Midbrain (tissue), 1 donor: ENCODE measurements at regions not wholly inside any gene's neighbourhood (a gene's known extent, or its start where the extent isn't known, plus 50 kb on each side); places are given as distances from the start of the nearest gene placed in this dataset.
"Not testable (repeated sequence)": the region's sequence is repeated elsewhere in the genome, so short reads cannot be mapped to it uniquely, and the experiment has no call there.

ENCODE experiments used
- DNase-seq: peaks from one replicate; lab custom pipeline; 2025; lab: John Stamatoyannopoulos, UW

- DNase-seq = no peak
These were observed 98.9 kb upstream of the GSE1 start for GRCh38 chr16:85514295-85514597.

GRCh38 chr16:85514598-85515318 is 98.4 kb upstream of the GSE1 start:
- DNase-seq = peak; percentile 38

- no peak for DNase-seq
These were observed 97.8 kb upstream of the GSE1 start for GRCh38 chr16:85515319-85515745.

GRCh38 chr16:85515830-85516397 is 97.2 kb upstream of the GSE1 start:
- no peak for DNase-seq

- no peak for DNase-seq
These were observed 96.0 kb upstream of the GSE1 start for GRCh38 chr16:85517154-85517553.

GRCh38 chr16:85517563-85518179 is 95.5 kb upstream of the GSE1 start:
- DNase-seq = no peak

GRCh38 chr16:85518398-85519049 is 94.6 kb upstream of the GSE1 start:
- DNase-seq = no peak

- not testable (repeated sequence) for DNase-seq
These were observed 94.1 kb upstream of the GSE1 start for GRCh38 chr16:85519050-85519440.

- DNase-seq = no peak
These were observed 93.4 kb upstream of the GSE1 start for GRCh38 chr16:85519540-85520231.

- DNase-seq = no peak
These were observed 92.1 kb upstream of the GSE1 start for GRCh38 chr16:85520853-85521521.

GRCh38 chr16:85521552-85522307 is 91.4 kb upstream of the GSE1 start:
- DNase-seq = no peak

GRCh38 chr16:85522308-85522841 is 90.7 kb upstream of the GSE1 start:
- no peak for DNase-seq

- DNase-seq = no peak
These were observed 90.1 kb upstream of the GSE1 start for GRCh38 chr16:85522842-85523601.

GRCh38 chr16:85523602-85524364 is 89.3 kb upstream of the GSE1 start:
- no peak for DNase-seq

- no peak for DNase-seq
These were observed 88.8 kb upstream of the GSE1 start for GRCh38 chr16:85524365-85524629.

GRCh38 chr16:85524630-85525419 is 88.3 kb upstream of the GSE1 start:
- DNase-seq = peak; percentile 10

GRCh38 chr16:85525420-85526184 is 87.5 kb upstream of the GSE1 start:
- no peak for DNase-seq
